IMR-90 (cell line): ENCODE measurements at regions not wholly inside any gene's neighbourhood (a gene's known extent, or its start where the extent isn't known, plus 50 kb on each side); places are given as distances from the start of the nearest gene placed in this dataset.

Experiments
- ATAC-seq: fragments of 200-7000 bp; cut with Tn5 transposase; 2 replicates; pipeline ENCODE4 v1.9.1; 2020; ENCODE audit warnings: low read depth, mild to moderate bottlenecking, moderate library complexity
- BruUV-seq: library from RNA; stranded (reverse); fragments of 400-500 nt; replicated peaks from 2 replicates; lab custom pipeline; 2021; lab: Mats Ljungman, UMichigan
- CTCF ChIA-PET: fragments of 300-600 bp; formaldehyde crosslinking; extraction: SDS; loops from one replicate; lab custom pipeline; 2021; ENCODE audit warnings: antibody characterized with exemption; lab: Yijun Ruan, JAX
- POLR2A ChIA-PET: fragments of 300-600 bp; sonication (Branson Sonifier 250); formaldehyde crosslinking; loops from one replicate; lab custom pipeline; 2022; ENCODE audit warnings: antibody characterized with exemption; ENCODE audit not compliant: unreplicated experiment; lab: Charles Lee
- DNase-seq: peaks from one replicate; pipeline ENCODE4 v3.0.0; 2013
- H2AFZ ChIP-seq: replicated peaks from 2 replicates; pipeline ENCODE3; 2013; ENCODE audit warnings: low read length, mild to moderate bottlenecking; ENCODE audit not compliant: poor library complexity
- H2AK5ac ChIP-seq: 2 replicates; pipeline ENCODE4 v1.6.1; 2013; ENCODE audit warnings: low read depth, low read length, inconsistent platforms
- H2AK9ac ChIP-seq: replicated peaks from 2 replicates; pipeline ENCODE3; 2013; ENCODE audit warnings: mild to moderate bottlenecking, low read depth, low read length, moderate library complexity; ENCODE audit not compliant: poor library complexity
- H2BK120ac ChIP-seq: 2 replicates; pipeline ENCODE4 v1.6.1; 2013; ENCODE audit warnings: low read depth, low read length, inconsistent platforms
- H2BK15ac ChIP-seq: 3 replicates; pipeline ENCODE4 v1.6.1; 2013; ENCODE audit warnings: low read depth, low read length, inconsistent platforms
- H2BK20ac ChIP-seq: 2 replicates; pipeline ENCODE4 v1.6.1; 2013; ENCODE audit warnings: low read depth, mild to moderate bottlenecking, inconsistent platforms, low read length, moderate library complexity
- H2BK5ac ChIP-seq: 2 replicates; pipeline ENCODE4 v1.6.1; 2013; ENCODE audit warnings: mild to moderate bottlenecking, low read depth, low read length, inconsistent platforms; ENCODE audit not compliant: poor library complexity, severe bottlenecking
- H3K14ac ChIP-seq: replicated peaks from 2 replicates; pipeline ENCODE4 v1.6.1; 2013; ENCODE audit warnings: low read depth, low read length, inconsistent platforms
- H3K18ac ChIP-seq: 2 replicates; pipeline ENCODE4 v1.6.1; 2013; ENCODE audit warnings: low read depth, low read length, control low read depth
- H3K23ac ChIP-seq: 2 replicates; pipeline ENCODE4 v1.6.1; 2013; ENCODE audit warnings: low read depth, low read length, inconsistent platforms
- H3K27ac ChIP-seq: 2 replicates; pipeline ENCODE4 v1.5.1; 2013; ENCODE audit warnings: mild to moderate bottlenecking, control low read depth, low read length; ENCODE audit not compliant: insufficient read depth
- H3K27me3 ChIP-seq: 2 replicates; pipeline ENCODE4 v1.6.1; 2013; ENCODE audit warnings: low read length; ENCODE audit not compliant: control insufficient read depth, insufficient read depth
- H3K36me3 ChIP-seq: 2 replicates; pipeline ENCODE4 v1.6.1; 2013; ENCODE audit warnings: low read length, mixed read lengths; ENCODE audit not compliant: control insufficient read depth, insufficient read depth
- H3K4ac ChIP-seq: 2 replicates; pipeline ENCODE4 v1.6.1; 2013; ENCODE audit warnings: low read depth, low read length, inconsistent platforms
- H3K4me1 ChIP-seq: 2 replicates; pipeline ENCODE4 v1.6.1; 2013; ENCODE audit warnings: low read length, mixed read lengths; ENCODE audit not compliant: control insufficient read depth, insufficient read depth
- H3K4me2 ChIP-seq: 2 replicates; pipeline ENCODE4 v1.6.1; 2013; ENCODE audit warnings: low read depth, mild to moderate bottlenecking, control low read depth, low read length, moderate library complexity
- H3K4me3 ChIP-seq: 2 replicates; pipeline ENCODE4 v1.5.1; 2013; ENCODE audit warnings: low read depth, mild to moderate bottlenecking, control low read depth, low read length, moderate library complexity; ENCODE audit not compliant: insufficient read depth
- H3K56ac ChIP-seq: 2 replicates; pipeline ENCODE4 v1.6.1; 2013; ENCODE audit warnings: low read length, inconsistent platforms; ENCODE audit not compliant: insufficient read depth; ENCODE audit errors: extremely low read depth
- H3K79me1 ChIP-seq, 2 experiments: 2 replicates each; pipeline ENCODE4 v1.6.1; 2013; ENCODE audit warnings: low read length in 2 of 2, inconsistent platforms in 1 of 2, low read depth in 1 of 2
- H3K9ac ChIP-seq: 2 replicates; pipeline ENCODE4 v1.6.1; 2013; ENCODE audit warnings: low read depth, low read length, control low read depth
- H3K9me1 ChIP-seq: 2 replicates; pipeline ENCODE4 v1.6.1; 2013; ENCODE audit warnings: low read length, inconsistent platforms; ENCODE audit not compliant: insufficient read depth
- H3K9me3 ChIP-seq: 2 replicates; pipeline ENCODE4 v1.6.1; 2013; ENCODE audit warnings: low read length; ENCODE audit not compliant: control insufficient read depth, insufficient read depth
- H4K20me1 ChIP-seq: 2 replicates; pipeline ENCODE4 v1.6.1; 2013; ENCODE audit warnings: low read length, inconsistent platforms; ENCODE audit not compliant: insufficient read depth
- H4K5ac ChIP-seq: 2 replicates; pipeline ENCODE4 v1.6.1; 2013; ENCODE audit warnings: mild to moderate bottlenecking, low read depth, low read length, control low read depth
- H4K8ac ChIP-seq, 2 experiments: 2 replicates each; pipeline ENCODE4 v1.6.1; 2013; ENCODE audit warnings: low read depth in 2 of 2, low read length in 2 of 2, control low read depth in 1 of 2, inconsistent platforms in 1 of 2
- H4K91ac ChIP-seq: 2 replicates; pipeline ENCODE4 v1.6.1; 2013; ENCODE audit warnings: low read depth, low read length, inconsistent platforms; ENCODE audit not compliant: insufficient read depth
- BHLHE40 ChIP-seq: fragments of 150-350 bp; IDR thresholded peaks from 2 replicates; pipeline ENCODE4 v1.6.1; 2016; ENCODE audit warnings: mild to moderate bottlenecking, low read depth, low read length
- MAFK ChIP-seq: IDR thresholded peaks from 2 replicates; pipeline ENCODE4 v1.6.1; 2012; ENCODE audit warnings: low read depth, low read length, improper control_type of control experiment
- MAZ ChIP-seq: IDR thresholded peaks from 2 replicates; pipeline ENCODE4 v1.6.1; 2012; ENCODE audit warnings: low read depth, mild to moderate bottlenecking, low read length, improper control_type of control experiment, moderate library complexity, borderline replicate concordance
- MXI1 ChIP-seq: IDR thresholded peaks from 2 replicates; pipeline ENCODE4 v1.6.1; 2012; ENCODE audit warnings: low read depth, mild to moderate bottlenecking, low read length, moderate library complexity, borderline replicate concordance
- NFE2L2 ChIP-seq: fragments of 150-350 bp; IDR thresholded peaks from 2 replicates; pipeline ENCODE4 v1.6.1; 2016; ENCODE audit warnings: low read depth, mild to moderate bottlenecking, low read length
- RFX5 ChIP-seq: IDR thresholded peaks from 2 replicates; pipeline ENCODE4 v1.8.0; 2012; ENCODE audit warnings: low read depth, mild to moderate bottlenecking, low read length, moderate library complexity
- SMC3 ChIP-seq: fragments of 150-350 bp; IDR thresholded peaks from 2 replicates; pipeline ENCODE4 v1.6.1; 2016; ENCODE audit warnings: low read depth, mild to moderate bottlenecking, antibody characterized with exemption, low read length, moderate library complexity
- WGBS, 2 experiments: methylation state at CpG; one replicate each; pipeline versions ENCODE4 v1.1.5 to v1.1.7; 2013; ENCODE audit warnings: missing lambda C conversion rate in 2 of 2; ENCODE audit not compliant: insufficient read length in 1 of 2; ENCODE audit errors: extremely low coverage in 2 of 2; 5-methylcytosine and 5-hydroxymethylcytosine counted together
- dilution Hi-C: fragments of 300-500 bp; cut with HindIII; formaldehyde crosslinking; loops from one replicate; pipeline ENCODE4 v1.14.3; 2018; ENCODE audit warnings: low sequenced_read_pairs; ENCODE audit not compliant: unreplicated experiment
- in situ Hi-C: fragments of 300-500 bp; cut with MboI; formaldehyde crosslinking; loops from 3 replicates; pipeline ENCODE4 v1.14.3; 2019; ENCODE audit warnings: low sequenced_read_pairs, inconsistent platforms, mixed read lengths
- intact Hi-C: fragments of 100-400 bp; cut with micrococcal nuclease; formaldehyde crosslinking; loops from 2 replicates; pipeline ENCODE4 v1.10.0; 2022
- TF ChIP-seq, protein P1 (sequence below): conservative IDR thresholded peaks from 2 replicates; pipeline ENCODE4 v1.5.1; 2012; ENCODE audit warnings: mild to moderate bottlenecking, low read depth, low read length, improper control_type of control experiment

DNA sequence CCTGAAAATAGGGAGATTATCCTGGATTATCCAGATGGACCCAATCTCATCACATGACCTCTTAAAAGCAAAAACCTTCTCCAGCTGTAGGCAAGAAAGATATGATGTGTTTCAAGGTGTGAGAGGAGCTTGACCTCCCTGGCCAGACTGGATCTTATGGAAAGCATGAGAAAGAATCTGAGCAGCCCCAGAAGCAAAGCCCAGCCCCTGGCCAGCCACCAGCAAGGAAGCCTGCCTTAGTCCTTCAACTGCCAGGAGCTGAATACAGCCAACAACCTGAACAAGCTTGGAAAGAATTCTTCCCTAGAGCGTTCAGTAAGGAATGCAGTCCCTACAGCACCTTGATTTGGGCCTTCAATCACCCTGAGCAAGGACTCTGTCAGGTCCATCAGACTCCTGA is 375.0 kb upstream of the CHRM3 start:
- dilution Hi-C loops (no loop called here), intact Hi-C loops (no loop called here), in situ Hi-C loops (no loop called here)
- Histone ChIP-seq H2AK9ac (no peak overlapping the region), H2AFZ (no peak overlapping the region), H3K27ac (no peak overlapping the region), H3K4me3 (no peak overlapping the region), H4K5ac (no peak overlapping the region), H4K91ac (no peak overlapping the region), H3K18ac (no peak overlapping the region), H3K9ac (no peak overlapping the region), H3K79me1 (no peaks in the 10 kb centered on the region), H3K4me2 (no peak overlapping the region), H4K20me1 (no peaks in the 10 kb centered on the region), H3K36me3 (no peaks in the 10 kb centered on the region), H3K27me3 (no peaks in the 10 kb centered on the region), H4K8ac (no peak overlapping the region), H2BK15ac (no peak overlapping the region), H3K9me1 (no peaks in the 10 kb centered on the region), H3K4me1 (no peaks in the 10 kb centered on the region), H3K9me3 (peaks cover 9% of the 10 kb centered on the region; the same call in 1 of the 2 replicates), H3K4ac (no peak overlapping the region), H3K14ac (no peak overlapping the region), H3K23ac (no peak overlapping the region), H3K56ac (no peak overlapping the region), H2BK5ac (no peak overlapping the region), H2BK20ac (no peak overlapping the region), H2AK5ac (no peak overlapping the region), H2BK120ac (no peak overlapping the region)
- TF ChIP-seq BHLHE40 (no peak), MAFK (no peak), MXI1 (no peak), NFE2L2 (no peak), SMC3 (no peak), MAZ (no peak), RFX5 (no peak)
- TF ChIP-seq, protein P1, sequence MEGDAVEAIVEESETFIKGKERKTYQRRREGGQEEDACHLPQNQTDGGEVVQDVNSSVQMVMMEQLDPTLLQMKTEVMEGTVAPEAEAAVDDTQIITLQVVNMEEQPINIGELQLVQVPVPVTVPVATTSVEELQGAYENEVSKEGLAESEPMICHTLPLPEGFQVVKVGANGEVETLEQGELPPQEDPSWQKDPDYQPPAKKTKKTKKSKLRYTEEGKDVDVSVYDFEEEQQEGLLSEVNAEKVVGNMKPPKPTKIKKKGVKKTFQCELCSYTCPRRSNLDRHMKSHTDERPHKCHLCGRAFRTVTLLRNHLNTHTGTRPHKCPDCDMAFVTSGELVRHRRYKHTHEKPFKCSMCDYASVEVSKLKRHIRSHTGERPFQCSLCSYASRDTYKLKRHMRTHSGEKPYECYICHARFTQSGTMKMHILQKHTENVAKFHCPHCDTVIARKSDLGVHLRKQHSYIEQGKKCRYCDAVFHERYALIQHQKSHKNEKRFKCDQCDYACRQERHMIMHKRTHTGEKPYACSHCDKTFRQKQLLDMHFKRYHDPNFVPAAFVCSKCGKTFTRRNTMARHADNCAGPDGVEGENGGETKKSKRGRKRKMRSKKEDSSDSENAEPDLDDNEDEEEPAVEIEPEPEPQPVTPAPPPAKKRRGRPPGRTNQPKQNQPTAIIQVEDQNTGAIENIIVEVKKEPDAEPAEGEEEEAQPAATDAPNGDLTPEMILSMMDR = no peak
- no peak for ATAC-seq
- ChIA-PET CTCF (no interaction called here), POLR2A (no interaction called here)
- no peak for DNase-seq
- no TSS peak for BruUV-seq
- WGBS, 2 experiments = no CpG with 5 or more reads among the region's 1 CpG
